ENCODE measurements at regions not wholly inside any gene's neighbourhood (a gene's known extent, or its start where the extent isn't known, plus 50 kb on each side); places are given as distances from the start of the nearest gene placed in this dataset.

DNA sequence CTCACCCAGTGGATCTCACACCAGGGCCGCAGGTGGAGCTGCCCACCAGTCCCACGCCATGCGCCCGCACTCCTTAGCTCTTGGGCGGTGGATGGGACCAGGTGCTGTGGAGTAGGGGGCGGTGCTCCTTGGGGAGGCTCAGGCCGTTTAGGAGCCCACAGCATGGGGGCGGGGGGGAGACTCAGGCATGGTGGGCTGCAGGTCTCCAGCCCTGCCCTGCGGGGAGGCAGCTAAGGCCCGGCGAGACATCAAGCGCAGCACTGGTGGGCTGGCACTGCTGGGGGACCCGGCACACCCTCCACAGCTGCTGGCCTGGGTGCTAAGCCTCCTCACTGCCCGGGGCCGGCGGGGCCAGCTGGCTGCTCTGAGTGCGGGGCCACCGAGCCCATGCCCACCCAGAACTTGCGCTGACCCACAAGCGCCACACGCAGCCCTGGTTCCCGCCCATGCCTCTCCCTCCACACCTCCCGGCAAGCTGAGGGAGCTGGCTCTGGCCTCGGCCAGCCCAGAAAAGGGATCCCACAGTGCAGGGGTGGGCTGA lies 312.9 kb upstream of the GIMD1 start:
- TF ChIP-seq, protein P1, sequence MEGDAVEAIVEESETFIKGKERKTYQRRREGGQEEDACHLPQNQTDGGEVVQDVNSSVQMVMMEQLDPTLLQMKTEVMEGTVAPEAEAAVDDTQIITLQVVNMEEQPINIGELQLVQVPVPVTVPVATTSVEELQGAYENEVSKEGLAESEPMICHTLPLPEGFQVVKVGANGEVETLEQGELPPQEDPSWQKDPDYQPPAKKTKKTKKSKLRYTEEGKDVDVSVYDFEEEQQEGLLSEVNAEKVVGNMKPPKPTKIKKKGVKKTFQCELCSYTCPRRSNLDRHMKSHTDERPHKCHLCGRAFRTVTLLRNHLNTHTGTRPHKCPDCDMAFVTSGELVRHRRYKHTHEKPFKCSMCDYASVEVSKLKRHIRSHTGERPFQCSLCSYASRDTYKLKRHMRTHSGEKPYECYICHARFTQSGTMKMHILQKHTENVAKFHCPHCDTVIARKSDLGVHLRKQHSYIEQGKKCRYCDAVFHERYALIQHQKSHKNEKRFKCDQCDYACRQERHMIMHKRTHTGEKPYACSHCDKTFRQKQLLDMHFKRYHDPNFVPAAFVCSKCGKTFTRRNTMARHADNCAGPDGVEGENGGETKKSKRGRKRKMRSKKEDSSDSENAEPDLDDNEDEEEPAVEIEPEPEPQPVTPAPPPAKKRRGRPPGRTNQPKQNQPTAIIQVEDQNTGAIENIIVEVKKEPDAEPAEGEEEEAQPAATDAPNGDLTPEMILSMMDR (tag by site-specific recombination; IDR thresholded peaks at IDR 0.05): no peak
- no peak for TF ChIP-seq ZNF184 (tag by site-specific recombination; IDR thresholded peaks at IDR 0.05)
- TF ChIP-seq, protein P2, sequence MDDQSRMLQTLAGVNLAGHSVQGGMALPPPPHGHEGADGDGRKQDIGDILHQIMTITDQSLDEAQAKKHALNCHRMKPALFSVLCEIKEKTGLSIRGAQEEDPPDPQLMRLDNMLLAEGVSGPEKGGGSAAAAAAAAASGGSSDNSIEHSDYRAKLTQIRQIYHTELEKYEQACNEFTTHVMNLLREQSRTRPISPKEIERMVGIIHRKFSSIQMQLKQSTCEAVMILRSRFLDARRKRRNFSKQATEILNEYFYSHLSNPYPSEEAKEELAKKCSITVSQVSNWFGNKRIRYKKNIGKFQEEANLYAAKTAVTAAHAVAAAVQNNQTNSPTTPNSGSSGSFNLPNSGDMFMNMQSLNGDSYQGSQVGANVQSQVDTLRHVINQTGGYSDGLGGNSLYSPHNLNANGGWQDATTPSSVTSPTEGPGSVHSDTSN (CRISPR knock-in tag; IDR thresholded peaks at IDR 0.05): no peak
- TF ChIP-seq ZBTB8A (tag by site-specific recombination; IDR thresholded peaks at IDR 0.05): no peak
- no peak for TF ChIP-seq MZF1 (tag by site-specific recombination; IDR thresholded peaks at IDR 0.05; ENCODE audit: borderline replicate concordance)
- no peak for TF ChIP-seq ZNF292 (tag by site-specific recombination; IDR thresholded peaks at IDR 0.05; ENCODE audit: borderline replicate concordance, low read depth)
- TF ChIP-seq ZNF132 (tag by site-specific recombination; IDR thresholded peaks at IDR 0.05; ENCODE audit: borderline replicate concordance): no peak
- no peak for TF ChIP-seq ZNF274 (IDR thresholded peaks at IDR 0.05; ENCODE audit: low read length)
- TF ChIP-seq ZNF274 (tag by site-specific recombination; IDR thresholded peaks at IDR 0.05; ENCODE audit: borderline replicate concordance): no peak
- TF ChIP-seq ZNF311 (tag by site-specific recombination; IDR thresholded peaks at IDR 0.05; ENCODE audit: borderline replicate concordance): no peak
- no peak for TF ChIP-seq ZXDB (tag by site-specific recombination; IDR thresholded peaks at IDR 0.05)
- TF ChIP-seq, protein P3, sequence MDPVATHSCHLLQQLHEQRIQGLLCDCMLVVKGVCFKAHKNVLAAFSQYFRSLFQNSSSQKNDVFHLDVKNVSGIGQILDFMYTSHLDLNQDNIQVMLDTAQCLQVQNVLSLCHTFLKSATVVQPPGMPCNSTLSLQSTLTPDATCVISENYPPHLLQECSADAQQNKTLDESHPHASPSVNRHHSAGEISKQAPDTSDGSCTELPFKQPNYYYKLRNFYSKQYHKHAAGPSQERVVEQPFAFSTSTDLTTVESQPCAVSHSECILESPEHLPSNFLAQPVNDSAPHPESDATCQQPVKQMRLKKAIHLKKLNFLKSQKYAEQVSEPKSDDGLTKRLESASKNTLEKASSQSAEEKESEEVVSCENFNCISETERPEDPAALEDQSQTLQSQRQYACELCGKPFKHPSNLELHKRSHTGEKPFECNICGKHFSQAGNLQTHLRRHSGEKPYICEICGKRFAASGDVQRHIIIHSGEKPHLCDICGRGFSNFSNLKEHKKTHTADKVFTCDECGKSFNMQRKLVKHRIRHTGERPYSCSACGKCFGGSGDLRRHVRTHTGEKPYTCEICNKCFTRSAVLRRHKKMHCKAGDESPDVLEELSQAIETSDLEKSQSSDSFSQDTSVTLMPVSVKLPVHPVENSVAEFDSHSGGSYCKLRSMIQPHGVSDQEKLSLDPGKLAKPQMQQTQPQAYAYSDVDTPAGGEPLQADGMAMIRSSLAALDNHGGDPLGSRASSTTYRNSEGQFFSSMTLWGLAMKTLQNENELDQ (tag by site-specific recombination; IDR thresholded peaks at IDR 0.05; ENCODE audit: low read depth): no peak
- TF ChIP-seq RBAK (tag by site-specific recombination; IDR thresholded peaks at IDR 0.05): no peak
- TF ChIP-seq GFI1B (tag by site-specific recombination; IDR thresholded peaks at IDR 0.05): no peak
